CD4-positive, alpha-beta T cell treated with Interleukin-1 beta for 1 hour (primary cell): ENCODE measurements at regions not wholly inside any gene's neighbourhood (a gene's known extent, or its start where the extent isn't known, plus 50 kb on each side); places are given as distances from the start of the nearest gene placed in this dataset.
"Not testable (repeated sequence)": the region's sequence is repeated elsewhere in the genome, so short reads cannot be mapped to it uniquely, and the experiment has no call there.

Experiments
- DNase-seq, 2 donors: peaks; one replicate each; pipeline ENCODE4 v3.0.0-alpha.2; 2020 to 2022

DNA sequence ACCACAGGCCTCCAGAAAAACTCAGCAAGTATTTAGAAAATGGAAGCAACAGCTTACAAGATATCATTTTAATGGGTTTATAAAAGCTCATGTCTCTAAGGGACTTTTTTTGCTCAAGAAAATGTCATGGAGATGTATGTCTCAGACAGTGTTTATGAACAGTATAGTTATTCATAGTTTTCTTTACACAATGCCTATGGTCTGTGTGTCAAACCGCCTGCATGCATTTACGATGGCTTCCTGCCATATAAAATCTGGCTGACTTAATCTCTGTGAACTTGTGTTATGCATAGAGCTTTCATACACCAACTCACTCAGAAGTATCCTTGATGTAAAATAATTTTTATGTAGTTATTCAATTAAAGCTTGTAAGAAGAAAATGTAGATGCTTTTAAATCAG, 1314.2 kb upstream of the LRRTM3 start:
- no peak for DNase-seq

DNA sequence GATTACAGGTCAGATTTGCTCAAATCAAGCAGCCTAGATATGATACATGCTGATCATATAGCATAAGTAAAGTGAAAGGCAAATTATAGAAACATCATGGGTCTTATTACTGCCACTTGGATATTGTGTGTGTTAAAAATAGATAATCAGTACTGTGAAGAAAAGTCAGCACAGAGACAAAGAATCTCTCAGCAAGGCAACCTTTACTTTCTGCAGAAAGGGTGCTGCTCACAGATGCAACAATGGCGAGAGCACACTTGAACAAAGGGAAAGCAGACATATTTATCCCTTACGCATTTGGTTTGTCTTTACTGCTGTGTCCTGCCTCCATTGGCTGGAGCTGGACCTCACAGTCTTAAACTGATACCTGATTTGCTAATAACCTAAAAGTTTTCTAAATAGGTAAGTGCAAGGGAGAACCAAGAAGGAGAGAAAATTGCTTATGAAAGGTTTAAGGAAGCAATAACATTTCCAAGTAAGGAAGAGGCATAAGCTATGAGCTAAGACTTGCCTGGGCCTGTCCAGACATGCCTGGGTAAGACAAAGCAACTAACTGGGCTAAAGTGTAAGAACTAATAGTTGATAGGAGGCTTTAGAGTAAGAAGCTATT, 1310.8 kb upstream of the LRRTM3 start:
- DNase-seq, result no peak

DNA sequence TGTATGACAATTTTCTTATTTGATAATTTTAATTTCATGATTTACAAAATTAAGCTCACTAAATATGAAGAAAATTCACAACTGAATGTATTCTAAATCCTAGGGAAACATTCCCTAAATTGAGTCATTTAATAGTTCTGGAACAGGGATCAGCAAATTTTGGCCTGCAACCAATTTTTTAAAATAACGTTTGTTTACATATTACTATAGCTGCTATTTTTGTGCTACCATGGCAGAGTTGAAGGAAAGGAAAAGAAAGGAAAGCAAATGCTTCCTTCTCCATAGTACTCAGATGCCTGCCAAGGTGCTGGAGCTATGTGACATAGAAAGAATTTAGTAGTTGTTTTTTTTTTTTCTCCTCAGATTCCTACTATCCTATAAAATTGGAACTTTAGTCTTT, 1307.7 kb upstream of the LRRTM3 start:
- DNase-seq, result no peak

DNA sequence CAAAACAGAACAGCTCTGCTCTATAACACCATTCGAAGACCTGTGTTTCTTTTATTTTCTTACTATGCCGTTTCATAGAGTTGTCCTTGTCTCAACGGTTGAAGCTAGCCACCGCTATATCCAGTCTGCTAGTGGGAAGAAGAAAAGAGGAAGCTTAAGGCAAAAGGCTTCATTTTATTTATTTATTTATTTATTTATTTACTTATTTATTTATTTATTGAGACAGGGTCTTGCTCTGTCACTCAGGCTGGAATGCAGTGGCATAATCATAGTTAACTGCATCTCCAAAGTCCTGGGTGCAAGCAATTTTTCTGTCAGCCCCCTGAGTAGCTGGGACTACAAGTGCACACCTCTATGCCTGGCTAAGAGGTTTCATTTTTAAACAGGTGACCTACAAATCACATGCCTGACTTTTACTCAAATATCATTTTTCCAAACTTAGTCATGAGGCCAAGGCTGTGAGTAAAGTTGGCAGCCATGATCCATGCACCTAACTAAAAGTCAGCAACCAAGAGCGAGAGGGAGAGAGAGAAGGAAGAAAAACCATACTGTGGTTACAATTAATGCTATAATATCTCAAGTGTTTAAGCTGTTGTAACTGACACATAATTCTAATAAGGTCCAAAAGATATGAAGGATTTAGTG, 1305.3 kb upstream of the LRRTM3 start:
- DNase-seq, result no peak

DNA sequence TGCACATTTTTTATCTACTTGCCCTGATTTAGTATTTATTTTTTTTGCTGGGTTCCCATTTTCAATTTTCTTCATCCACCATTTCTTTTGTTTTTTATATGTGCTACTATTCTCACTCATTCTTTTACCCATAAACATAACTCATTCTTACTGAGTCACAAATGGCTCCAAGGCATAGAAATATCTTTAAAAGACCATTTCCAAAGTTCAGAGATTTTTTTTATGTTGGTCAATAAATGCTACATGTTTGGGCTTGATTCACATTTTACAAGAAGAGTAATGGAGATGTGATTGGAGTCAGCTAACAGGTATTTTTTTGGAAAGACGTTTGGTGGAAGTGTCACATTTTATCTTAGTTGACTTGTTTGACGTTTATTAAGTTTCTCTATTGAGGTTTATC, 1303.2 kb upstream of the LRRTM3 start:
- DNase-seq, result no peak

- DNase-seq, result no peak
Observed at GRCh38 chr10:65628493-65629139, 1297.2 kb upstream of the LRRTM3 start.

DNA sequence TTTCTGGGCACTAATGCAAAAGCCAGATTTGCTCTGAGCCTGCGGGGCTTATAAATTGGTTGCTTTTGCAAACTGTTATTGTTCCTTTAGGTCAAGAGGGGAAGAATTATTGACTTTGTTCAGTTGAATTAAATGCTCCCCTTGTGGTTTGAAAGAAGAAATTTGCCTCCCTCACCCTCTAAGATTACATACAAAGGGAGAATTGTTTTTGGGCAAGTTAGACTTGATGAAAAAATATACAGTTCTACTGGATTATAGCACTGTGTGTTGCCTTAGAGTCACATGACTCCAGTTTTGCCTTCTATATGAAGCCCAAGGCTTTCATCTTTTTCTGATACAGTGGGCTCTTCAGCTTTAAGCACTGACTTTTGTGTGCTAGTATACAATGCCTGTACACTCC, 1265.8 kb upstream of the LRRTM3 start:
- no peak for DNase-seq

DNA sequence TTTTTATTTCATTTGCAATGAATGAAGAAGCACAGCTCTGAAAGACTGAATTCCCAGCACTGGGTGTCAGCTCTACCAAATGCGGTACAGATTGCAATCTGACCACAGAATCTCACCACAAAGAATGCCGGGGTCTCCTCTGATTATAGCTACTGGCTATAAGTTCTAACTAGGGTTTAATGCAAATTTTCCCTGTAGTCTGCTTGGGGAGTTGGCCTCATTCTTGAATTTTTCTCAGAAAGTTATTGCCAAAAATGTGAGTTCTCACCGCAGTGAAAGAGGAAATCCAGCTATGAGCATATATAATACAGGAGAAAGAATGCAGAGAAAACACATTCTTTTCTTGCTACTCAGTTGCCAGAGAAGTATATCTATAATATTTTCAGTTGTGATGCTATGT, 1255.7 kb upstream of the LRRTM3 start:
- DNase-seq, result no peak

- not testable (repeated sequence) for DNase-seq
Observed at GRCh38 chr10:65670596-65670995, 1255.2 kb upstream of the LRRTM3 start.

GRCh38 chr10:65675236-65675635, 1250.6 kb upstream of the LRRTM3 start:
- no peak for DNase-seq

DNA sequence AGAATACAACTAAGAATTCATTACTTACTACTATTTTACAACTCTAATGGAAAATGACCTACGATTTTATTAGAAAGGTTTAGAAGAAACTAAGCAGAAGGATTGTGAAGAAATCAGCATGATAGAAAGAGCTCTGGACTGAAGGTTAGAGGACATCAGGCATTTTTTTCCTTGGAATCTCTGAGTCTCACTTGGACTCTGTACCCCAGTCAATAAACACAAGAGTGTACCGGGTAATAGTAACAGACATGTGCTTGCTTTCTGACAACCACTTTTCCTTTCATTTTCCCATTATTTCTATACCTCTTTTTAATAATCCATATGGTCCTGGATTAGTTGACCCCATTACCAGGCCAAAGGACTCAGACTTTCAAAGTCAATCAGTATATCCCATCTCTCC, 1240.9 kb upstream of the LRRTM3 start:
- DNase-seq, result no peak

GRCh38 chr10:65701168-65701776, 1224.6 kb upstream of the LRRTM3 start:
- no peak for DNase-seq

DNA sequence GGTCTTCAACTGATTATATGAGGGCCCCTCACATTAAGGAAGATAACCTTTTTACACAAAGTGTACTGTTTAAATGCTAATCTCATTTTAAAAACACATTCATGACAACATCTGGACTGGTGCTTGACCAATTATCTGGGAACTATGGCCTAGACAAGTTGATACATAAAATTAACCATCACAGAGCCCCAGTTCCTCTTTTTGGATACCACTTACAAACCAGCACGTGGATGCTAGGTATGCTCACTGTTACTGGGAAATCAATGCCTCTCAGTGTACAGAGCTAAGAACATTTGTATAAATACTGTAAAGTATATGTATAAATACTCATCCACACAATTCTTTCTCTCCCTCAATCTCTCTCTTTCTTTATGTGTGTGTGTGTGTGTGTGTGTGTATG, 1217.8 kb upstream of the LRRTM3 start:
- no peak for DNase-seq

DNA sequence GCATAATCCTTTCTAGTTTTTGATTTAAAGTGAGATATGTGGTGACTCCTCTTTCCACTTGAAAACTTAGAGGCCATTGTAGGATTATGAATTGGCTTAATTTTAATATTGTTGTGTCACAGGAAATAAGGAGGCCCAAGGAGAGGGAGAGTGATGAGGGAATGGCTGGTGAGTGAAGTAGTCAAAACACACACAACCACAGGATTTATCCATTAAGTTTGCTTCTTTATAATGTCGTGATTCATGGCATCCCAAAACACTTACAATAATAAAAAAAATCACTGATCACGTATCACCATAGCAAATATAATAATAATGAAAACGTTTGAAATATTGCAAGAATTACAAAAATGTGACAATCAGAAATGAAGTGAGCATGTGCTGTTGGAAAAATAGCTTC, 1215.5 kb upstream of the LRRTM3 start:
- DNase-seq, result no peak

- no peak for DNase-seq
Observed at GRCh38 chr10:65719790-65720189, 1206.0 kb upstream of the LRRTM3 start.

DNA sequence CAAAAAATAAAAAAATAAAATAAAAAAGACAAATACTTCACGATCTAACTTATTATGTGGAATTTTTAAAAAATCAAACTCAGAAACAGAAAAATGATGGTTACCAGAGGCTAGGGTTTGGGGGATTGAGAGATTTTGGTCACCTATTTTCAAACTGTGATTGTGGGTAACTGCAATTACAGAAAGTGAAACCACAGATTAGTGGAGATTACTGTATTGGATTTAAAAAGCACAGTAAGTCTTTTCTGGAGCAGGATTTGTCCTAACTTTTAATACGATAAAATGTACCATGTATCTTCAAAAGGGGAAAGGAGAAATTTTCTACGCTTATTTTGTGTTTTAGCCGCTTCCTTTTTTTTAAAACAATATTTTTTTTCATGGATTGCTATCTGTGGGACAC, 1204.9 kb upstream of the LRRTM3 start:
- no peak for DNase-seq

- no peak for DNase-seq
Observed at GRCh38 chr10:65723525-65723924, 1202.3 kb upstream of the LRRTM3 start.

DNA sequence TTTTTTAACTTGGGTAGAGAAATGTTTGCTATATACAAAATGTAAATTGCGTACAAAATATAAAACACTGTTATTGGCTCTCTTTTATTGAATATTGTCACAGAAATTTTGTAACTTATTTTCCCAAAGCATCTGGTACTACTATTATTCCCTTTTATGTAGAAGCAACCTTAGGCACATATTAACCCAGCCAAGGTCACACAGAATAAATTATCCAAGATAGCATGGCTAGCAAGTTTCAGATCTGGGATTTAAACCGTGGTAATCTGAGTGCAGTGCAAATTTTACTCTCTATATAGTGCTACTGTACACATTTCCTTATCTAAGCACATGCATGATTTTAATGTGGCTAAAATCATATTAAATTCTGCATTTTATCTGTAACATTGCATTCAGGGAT, 1190.5 kb upstream of the LRRTM3 start:
- DNase-seq, result no peak

DNA sequence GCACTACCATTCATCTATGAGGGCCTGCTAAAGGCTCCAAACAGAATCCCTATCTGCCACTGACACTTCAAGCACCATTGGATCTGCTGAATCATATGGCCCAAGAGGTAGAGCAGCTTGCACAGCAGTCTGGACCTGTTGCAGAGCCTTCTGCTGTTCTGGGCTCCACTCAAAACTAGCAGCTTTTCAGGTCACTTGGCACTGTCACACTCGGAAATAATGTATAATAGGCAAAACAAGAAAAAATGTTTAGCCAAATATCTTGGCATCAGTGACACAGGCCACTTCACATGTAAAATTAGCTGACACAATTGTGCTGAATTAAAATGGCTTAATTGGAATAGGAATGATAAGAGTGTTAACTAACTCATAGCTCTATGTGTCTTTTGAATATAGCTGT, 1182.9 kb upstream of the LRRTM3 start:
- DNase-seq, result no peak

DNA sequence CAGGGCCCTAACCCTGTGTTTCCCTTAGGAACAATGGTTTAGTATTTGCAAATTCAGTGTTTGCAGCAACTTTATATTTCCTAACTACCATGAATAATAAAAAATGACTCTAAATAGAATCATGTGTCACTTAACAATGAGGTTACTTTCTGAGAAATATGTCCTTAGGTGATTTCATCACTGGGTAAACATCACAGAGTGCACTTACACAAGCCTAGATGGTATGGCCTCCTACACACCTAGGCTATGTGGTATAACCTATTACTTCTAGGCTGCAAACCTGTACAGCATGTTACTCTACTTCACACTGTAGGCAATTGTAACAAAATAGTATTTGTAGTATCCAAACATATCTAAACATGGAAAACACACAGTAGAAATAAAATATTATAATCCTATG, 1174.6 kb upstream of the LRRTM3 start:
- no peak for DNase-seq

DNA sequence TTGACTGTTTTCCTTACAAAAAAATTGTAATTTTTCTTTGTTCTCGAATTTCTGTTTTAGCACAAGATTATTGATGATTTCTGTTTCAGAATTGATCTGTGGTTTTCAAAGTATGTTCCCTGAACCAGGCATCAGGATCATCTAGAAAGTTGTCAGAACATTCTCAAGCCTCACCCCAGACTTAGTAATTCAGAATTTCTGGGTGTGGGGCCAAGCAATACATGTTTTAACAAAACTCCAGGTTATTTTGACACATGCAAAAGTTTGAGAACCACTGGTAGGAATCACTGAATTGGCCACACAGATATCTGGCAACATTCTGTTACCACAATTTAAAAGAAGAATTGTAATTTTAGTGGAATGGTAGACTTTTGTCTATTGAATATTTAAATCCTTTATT, 1173.9 kb upstream of the LRRTM3 start:
- no peak for DNase-seq

GRCh38 chr10:65753532-65753931, 1172.3 kb upstream of the LRRTM3 start:
- no peak for DNase-seq

DNA sequence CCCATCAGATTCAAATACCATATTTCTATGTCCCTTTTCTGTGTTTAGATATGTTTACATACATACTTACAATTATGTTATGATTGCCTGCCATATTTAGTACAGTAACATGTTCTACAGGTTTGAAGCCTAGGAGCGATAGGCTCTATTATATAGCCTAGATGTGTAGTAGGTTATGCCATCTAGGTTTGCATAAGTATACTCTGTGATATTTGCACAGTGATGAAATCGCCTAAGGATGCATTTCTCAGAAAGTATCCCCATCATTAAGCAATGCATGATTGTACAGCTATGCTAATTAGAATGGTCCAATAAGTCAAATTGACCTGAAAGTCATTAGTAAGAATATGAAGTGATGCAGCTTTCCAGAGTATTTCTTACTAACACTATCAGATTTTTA, 1171.7 kb upstream of the LRRTM3 start:
- DNase-seq, result no peak

GRCh38 chr10:65762311-65762710, 1163.5 kb upstream of the LRRTM3 start:
- no peak for DNase-seq
